A549 (cell line): ENCODE measurements at regions not wholly inside any gene's neighbourhood (a gene's known extent, or its start where the extent isn't known, plus 50 kb on each side); places are given as distances from the start of the nearest gene placed in this dataset.
A peak's percentile ranks its signal among the peaks of the same experiment; 100 is the strongest.
"Not testable (repeated sequence)": the region's sequence is repeated elsewhere in the genome, so short reads cannot be mapped to it uniquely, and the experiment has no call there.

Experiments used
- ATAC-seq, 2 experiments: fragments of 200-7000 bp in 1 of 2; fragments of >200 bp in 1 of 2; cut with Nextera tagmentation in 1 of 2; cut with Tn5 transposase in 1 of 2; 3 replicates each; pipeline versions ENCODE4 v1.8.0 to v1.9.1; 2018 to 2020; ENCODE audit warnings: mild to moderate bottlenecking in 1 of 2, moderate library complexity in 1 of 2
- CTCF ChIA-PET: fragments of 300-600 bp; sonication (Branson Sonifier 250); formaldehyde crosslinking; extraction: SDS; loops from one replicate; lab custom pipeline; 2021; ENCODE audit warnings: antibody characterized with exemption, inconsistent platforms; lab: Yijun Ruan, JAX
- POLR2A ChIA-PET: fragments of 350-600 bp; formaldehyde crosslinking; extraction: SDS; loops from one replicate; lab custom pipeline; 2021; ENCODE audit warnings: antibody characterized with exemption, inconsistent platforms; lab: Yijun Ruan, JAX
- DNase-seq, 2 experiments: peaks; one replicate each; pipeline versions ENCODE4 v3.0.0 to v3.0.0-alpha.2; 2011 to 2016; ENCODE audit warnings: low read depth in 1 of 2, low spot score in 1 of 2
- FAIRE-seq: peaks from 2 replicates; lab custom pipeline; 2011; peaks lifted over from hg19 to GRCh38; lab: Jason Lieb, UNC
- H3K27ac ChIP-seq, 2 experiments: fragments of >200 bp; sonication (Bioruptor Twin); formaldehyde crosslinking; 3 replicates each; pipeline ENCODE4 v1.5.1; 2016 to 2017
- H3K4me1 ChIP-seq: fragments of >200 bp; sonication (Bioruptor Twin); formaldehyde crosslinking; 3 replicates; pipeline ENCODE4 v1.6.1; 2016
- H3K4me2 ChIP-seq: fragments of >200 bp; sonication (Bioruptor Twin); formaldehyde crosslinking; 3 replicates; pipeline ENCODE4 v1.6.1; 2016
- H3K4me3 ChIP-seq: fragments of >200 bp; sonication (Bioruptor Twin); formaldehyde crosslinking; 3 replicates; pipeline ENCODE4 v1.5.1; 2016
- H3K9me3 ChIP-seq: fragments of >200 bp; sonication (Bioruptor Twin); formaldehyde crosslinking; 3 replicates; pipeline ENCODE4 v1.6.1; 2016
- CBX8 ChIP-seq: fragments of 200-600 bp; sonication (generic); IDR thresholded peaks from 2 replicates; pipeline ENCODE4 v1.6.1; 2016
- E2F6 ChIP-seq: IDR thresholded peaks from 2 replicates; pipeline ENCODE4 v1.6.1; 2012; ENCODE audit warnings: low read depth, borderline replicate concordance
- EHF ChIP-seq: fragments of 250-450 bp; sonication (Bioruptor Pico); IDR thresholded peaks from 2 replicates; pipeline ENCODE4 v1.5.0; 2020; ENCODE audit warnings: mild to moderate bottlenecking
- EHMT2 ChIP-seq: fragments of 200-600 bp; sonication (generic); IDR thresholded peaks from 2 replicates; pipeline ENCODE4 v1.6.1; 2016; ENCODE audit warnings: antibody characterized with exemption, low read depth, mild to moderate bottlenecking, moderate library complexity
- EP300 ChIP-seq, 2 experiments: fragments of >200 bp; sonication (Bioruptor Twin); formaldehyde crosslinking; IDR thresholded peaks; 2 replicates in 1 of 2; 3 replicates in 1 of 2; pipeline ENCODE4 v1.6.1; 2016 to 2017
- HEYL ChIP-seq: fragments of 250-450 bp; sonication (Bioruptor Pico); IDR thresholded peaks from 2 replicates; pipeline ENCODE4 v1.8.0; 2021; ENCODE audit warnings: mild to moderate bottlenecking, moderate library complexity
- HOXB5 ChIP-seq: fragments of 250-450 bp; sonication (Bioruptor Pico); IDR thresholded peaks from 2 replicates; pipeline ENCODE4 v1.5.0; 2020; ENCODE audit warnings: mild to moderate bottlenecking, moderate library complexity
- KDM1A ChIP-seq: fragments of 200-600 bp; sonication (generic); IDR thresholded peaks from 2 replicates; pipeline ENCODE4 v1.6.1; 2016; ENCODE audit warnings: low read depth, mild to moderate bottlenecking
- NFE2L2 ChIP-seq: fragments of 150-350 bp; conservative IDR thresholded peaks from 2 replicates; pipeline ENCODE4 v1.6.1; 2014; ENCODE audit warnings: low read length
- NPAS2 ChIP-seq: fragments of 250-450 bp; sonication (Bioruptor Pico); IDR thresholded peaks from 2 replicates; pipeline ENCODE4 v1.8.0; 2022; ENCODE audit warnings: mild to moderate bottlenecking, moderate library complexity, borderline replicate concordance
- PHF8 ChIP-seq: fragments of 200-600 bp; sonication (generic); IDR thresholded peaks from 2 replicates; pipeline ENCODE4 v1.6.1; 2016; ENCODE audit warnings: low read depth, mild to moderate bottlenecking, antibody characterized with exemption, moderate library complexity, borderline replicate concordance
- RARB ChIP-seq: fragments of 250-450 bp; sonication (Bioruptor Pico); IDR thresholded peaks from 2 replicates; pipeline ENCODE4 v1.8.0; 2021; ENCODE audit warnings: mild to moderate bottlenecking, moderate library complexity
- SREBF2 ChIP-seq: fragments of 450-650 bp; IDR thresholded peaks from 2 replicates; pipeline ENCODE4 v1.6.1; 2014; ENCODE audit warnings: mild to moderate bottlenecking, moderate library complexity
- ZFP36 ChIP-seq: fragments of 450-650 bp; IDR thresholded peaks from 2 replicates; pipeline ENCODE4 v1.6.1; 2014; ENCODE audit warnings: borderline replicate concordance; ENCODE audit not compliant: partially characterized antibody
- ZNF302 ChIP-seq: fragments of 250-450 bp; sonication (Bioruptor Pico); IDR thresholded peaks from 2 replicates; pipeline ENCODE4 v1.9.0; 2021; ENCODE audit warnings: inconsistent platforms, mild to moderate bottlenecking, moderate library complexity
- WGBS: methylation state at CpG from one replicate; pipeline ENCODE4 v1.1.6; 2017; ENCODE audit errors: missing lambda C conversion rate; 5-methylcytosine and 5-hydroxymethylcytosine counted together
- TF ChIP-seq, protein P1 (sequence below): fragments of 200-600 bp; sonication (generic); IDR thresholded peaks from 2 replicates; pipeline ENCODE4 v1.6.1; 2016; ENCODE audit warnings: antibody characterized with exemption, mild to moderate bottlenecking, moderate library complexity
- TF ChIP-seq, protein P2 (sequence below): fragments of 150-350 bp; IDR thresholded peaks from 2 replicates; pipeline ENCODE4 v1.6.1; 2014; ENCODE audit warnings: low read depth, mild to moderate bottlenecking, low read length

GRCh38 chr12:87332987-87333726, 696.0 kb downstream of the C12orf50 start:
- H3K27ac ChIP-seq: no peak overlapping the region
- H3K9me3 ChIP-seq: no peaks in the 10 kb centered on the region
- no peak overlapping the region for H3K4me2 ChIP-seq
- ChIA-PET POLR2A (no interaction called here), CTCF (no interaction called here)
- ATAC-seq: no peak
- FAIRE-seq: peak; percentile 43
- no peak overlapping the region for H3K4me3 ChIP-seq
- no peak for DNase-seq
- no peak for TF ChIP-seq HEYL
- TF ChIP-seq HOXB5 (CRISPR knock-in tag): no peak
- TF ChIP-seq PHF8: no peak
- TF ChIP-seq NFE2L2: no peak
- no peak for TF ChIP-seq EP300 (IDR thresholded peaks at IDR 0.05)
- no peak for TF ChIP-seq EHF (CRISPR knock-in tag)
- no peak for TF ChIP-seq CBX8
- TF ChIP-seq, protein P1, sequence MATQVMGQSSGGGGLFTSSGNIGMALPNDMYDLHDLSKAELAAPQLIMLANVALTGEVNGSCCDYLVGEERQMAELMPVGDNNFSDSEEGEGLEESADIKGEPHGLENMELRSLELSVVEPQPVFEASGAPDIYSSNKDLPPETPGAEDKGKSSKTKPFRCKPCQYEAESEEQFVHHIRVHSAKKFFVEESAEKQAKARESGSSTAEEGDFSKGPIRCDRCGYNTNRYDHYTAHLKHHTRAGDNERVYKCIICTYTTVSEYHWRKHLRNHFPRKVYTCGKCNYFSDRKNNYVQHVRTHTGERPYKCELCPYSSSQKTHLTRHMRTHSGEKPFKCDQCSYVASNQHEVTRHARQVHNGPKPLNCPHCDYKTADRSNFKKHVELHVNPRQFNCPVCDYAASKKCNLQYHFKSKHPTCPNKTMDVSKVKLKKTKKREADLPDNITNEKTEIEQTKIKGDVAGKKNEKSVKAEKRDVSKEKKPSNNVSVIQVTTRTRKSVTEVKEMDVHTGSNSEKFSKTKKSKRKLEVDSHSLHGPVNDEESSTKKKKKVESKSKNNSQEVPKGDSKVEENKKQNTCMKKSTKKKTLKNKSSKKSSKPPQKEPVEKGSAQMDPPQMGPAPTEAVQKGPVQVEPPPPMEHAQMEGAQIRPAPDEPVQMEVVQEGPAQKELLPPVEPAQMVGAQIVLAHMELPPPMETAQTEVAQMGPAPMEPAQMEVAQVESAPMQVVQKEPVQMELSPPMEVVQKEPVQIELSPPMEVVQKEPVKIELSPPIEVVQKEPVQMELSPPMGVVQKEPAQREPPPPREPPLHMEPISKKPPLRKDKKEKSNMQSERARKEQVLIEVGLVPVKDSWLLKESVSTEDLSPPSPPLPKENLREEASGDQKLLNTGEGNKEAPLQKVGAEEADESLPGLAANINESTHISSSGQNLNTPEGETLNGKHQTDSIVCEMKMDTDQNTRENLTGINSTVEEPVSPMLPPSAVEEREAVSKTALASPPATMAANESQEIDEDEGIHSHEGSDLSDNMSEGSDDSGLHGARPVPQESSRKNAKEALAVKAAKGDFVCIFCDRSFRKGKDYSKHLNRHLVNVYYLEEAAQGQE: no peak
- no peak for TF ChIP-seq KDM1A
- TF ChIP-seq NPAS2 (CRISPR knock-in tag): no peak
- no peak for TF ChIP-seq RARB (CRISPR knock-in tag)
- no peak for TF ChIP-seq ZNF302 (CRISPR knock-in tag)
- no peak for TF ChIP-seq ZFP36
- TF ChIP-seq E2F6: no peak
- 71% methylated on average over 5 of the region's 5 CpGs for WGBS
- no peaks in the 10 kb centered on the region for H3K4me1 ChIP-seq

DNA sequence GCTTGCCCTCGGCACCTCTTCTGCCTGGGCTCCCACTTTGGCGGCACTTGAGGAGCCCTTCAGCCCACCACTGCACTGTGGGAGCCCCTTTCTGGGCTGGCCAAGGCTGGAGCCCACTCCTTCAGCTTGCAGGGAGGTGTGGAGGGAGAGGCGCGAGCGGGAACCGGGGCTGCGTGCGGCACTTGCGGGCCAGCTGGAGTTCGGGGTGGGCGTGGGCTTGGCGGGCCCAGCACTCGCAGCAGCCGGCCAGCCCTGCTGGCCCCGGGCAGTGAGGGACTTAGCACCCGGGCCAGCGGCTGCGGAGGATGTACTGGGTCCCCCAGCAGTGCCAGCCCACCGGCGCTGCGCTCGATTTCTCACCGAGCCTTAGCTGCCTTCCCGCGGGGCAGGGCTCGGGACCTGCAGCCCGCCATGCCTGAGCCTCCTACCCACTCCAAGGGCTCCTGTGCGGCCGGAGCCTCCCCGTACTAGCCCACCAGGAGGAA, 699.1 kb downstream of the C12orf50 start:
- H3K27ac ChIP-seq, H3K9me3 ChIP-seq, H3K4me2 ChIP-seq, H3K4me3 ChIP-seq, DNase-seq, H3K4me1 ChIP-seq, FAIRE-seq, POLR2A ChIA-PET, ATAC-seq, CTCF ChIA-PET: not testable (repeated sequence)
- 90% methylated on average over 22 of the region's 30 CpGs for WGBS

DNA sequence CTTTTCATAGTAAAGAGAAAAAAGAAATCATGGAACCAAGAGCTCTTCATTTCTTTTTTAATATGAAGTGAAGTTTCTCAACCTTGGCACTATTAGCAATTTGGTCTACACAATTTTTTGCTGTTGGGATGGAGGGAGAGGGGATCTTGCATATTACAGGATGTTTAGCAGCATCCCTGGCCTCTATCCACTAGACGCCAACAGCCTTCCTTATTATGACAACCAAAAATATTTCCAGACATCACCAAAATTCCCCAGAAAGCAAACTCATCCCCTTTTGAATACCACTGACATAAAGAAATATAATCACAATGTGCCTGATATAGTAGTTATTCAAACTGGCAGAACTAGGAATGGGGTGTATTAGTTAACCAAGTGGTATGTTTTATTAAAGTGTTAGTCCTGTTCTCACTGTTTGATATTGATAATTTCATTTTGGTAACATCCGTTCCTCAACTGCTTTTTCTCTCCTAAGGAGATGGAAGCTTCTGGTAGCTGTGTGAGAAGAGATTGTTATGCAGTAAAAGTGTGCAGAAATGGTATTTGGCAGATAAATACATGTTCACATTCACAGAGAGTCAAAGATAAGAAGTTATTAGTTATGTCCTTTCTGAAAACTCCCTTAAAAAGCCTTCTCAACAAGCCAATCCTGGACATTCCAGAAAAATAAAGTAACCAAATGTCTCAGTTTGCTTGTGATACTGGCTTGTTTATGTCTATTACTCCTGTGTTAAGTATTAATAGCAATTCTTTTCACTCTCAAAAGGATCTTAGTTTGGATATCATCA, 699.9 kb downstream of the C12orf50 start:
- H3K4me3 ChIP-seq: no peak overlapping the region
- H3K4me1 ChIP-seq: no peaks in the 10 kb centered on the region
- ChIA-PET CTCF (no interaction called here), POLR2A (no interaction called here)
- no peaks in the 10 kb centered on the region for H3K9me3 ChIP-seq
- ATAC-seq (no peak), DNase-seq (no peak), FAIRE-seq (peak; percentile 36)
- WGBS: 92% methylated on average over 2 of the region's 2 CpGs
- no peak overlapping the region for H3K27ac ChIP-seq
- TF ChIP-seq HEYL: no peak
- TF ChIP-seq EHMT2: no peak
- TF ChIP-seq NPAS2 (CRISPR knock-in tag): no peak
- no peak for TF ChIP-seq SREBF2
- TF ChIP-seq, protein P2, sequence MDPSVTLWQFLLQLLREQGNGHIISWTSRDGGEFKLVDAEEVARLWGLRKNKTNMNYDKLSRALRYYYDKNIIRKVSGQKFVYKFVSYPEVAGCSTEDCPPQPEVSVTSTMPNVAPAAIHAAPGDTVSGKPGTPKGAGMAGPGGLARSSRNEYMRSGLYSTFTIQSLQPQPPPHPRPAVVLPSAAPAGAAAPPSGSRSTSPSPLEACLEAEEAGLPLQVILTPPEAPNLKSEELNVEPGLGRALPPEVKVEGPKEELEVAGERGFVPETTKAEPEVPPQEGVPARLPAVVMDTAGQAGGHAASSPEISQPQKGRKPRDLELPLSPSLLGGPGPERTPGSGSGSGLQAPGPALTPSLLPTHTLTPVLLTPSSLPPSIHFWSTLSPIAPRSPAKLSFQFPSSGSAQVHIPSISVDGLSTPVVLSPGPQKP: no peak
- H3K4me2 ChIP-seq: no peak overlapping the region
